ENCODE measurements at regions not wholly inside any gene's neighbourhood (a gene's known extent, or its start where the extent isn't known, plus 50 kb on each side); places are given as distances from the start of the nearest gene placed in this dataset.
"Not testable (repeated sequence)": the region's sequence is repeated elsewhere in the genome, so short reads cannot be mapped to it uniquely, and the experiment has no call there.

DNA sequence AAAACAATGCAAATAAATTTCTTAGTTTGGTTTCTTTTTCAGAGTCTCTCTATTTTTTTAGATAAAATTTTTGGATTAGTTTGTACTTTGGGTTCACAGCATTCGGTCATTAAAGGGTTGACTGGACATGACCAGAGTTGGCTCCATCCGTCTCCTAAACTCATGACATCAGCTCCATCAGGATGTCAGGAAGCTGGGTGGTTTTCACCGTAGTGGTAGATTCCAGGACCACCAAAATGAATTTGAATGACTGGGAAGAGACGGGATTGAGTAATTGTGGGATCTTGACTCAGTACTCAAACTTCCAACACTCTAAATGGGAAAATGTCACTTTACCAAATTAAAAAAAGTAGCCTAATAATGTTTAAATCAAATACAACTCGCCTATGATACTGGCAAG lies 279.2 kb upstream of the DUSP10 start:
- DNase-seq: no peak

DNA sequence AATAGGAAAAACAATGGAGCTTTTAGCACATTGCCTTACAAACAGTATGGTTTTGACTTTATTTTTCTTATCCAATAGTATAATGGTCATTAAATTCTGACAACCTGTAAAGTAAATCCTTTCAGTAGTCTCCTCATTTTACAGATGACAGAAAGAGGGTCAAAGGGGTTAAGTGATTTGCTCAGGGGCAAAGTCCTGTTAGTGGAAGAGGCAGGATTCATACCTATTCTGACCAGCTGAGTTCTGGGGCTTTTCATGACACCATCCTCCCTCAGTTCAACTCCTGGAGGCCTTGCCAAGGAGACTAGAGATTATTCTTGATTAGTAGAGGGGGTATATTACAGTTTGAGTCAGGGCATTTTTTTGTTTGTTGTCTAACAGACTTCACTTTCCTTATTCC lies 278.7 kb upstream of the DUSP10 start:
- no peak for DNase-seq

DNA sequence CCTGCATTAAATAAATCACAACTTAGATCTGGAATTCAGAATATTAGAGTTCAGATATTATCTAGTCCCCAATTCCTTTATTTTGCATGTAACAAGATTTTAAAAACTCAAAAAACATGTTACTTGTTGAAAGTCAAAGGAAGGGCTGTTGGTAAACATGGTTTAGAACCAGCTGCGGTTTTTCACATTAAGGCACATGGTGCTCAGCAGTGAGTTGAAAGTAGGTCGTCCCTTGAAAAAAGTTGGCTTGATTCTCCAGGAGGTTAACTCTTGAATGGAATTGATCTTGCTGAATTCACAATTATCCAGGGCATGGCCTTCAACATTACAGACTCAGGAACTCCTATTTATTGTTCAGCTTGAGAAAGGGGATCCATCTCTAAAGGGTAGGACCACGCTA lies 277.1 kb upstream of the DUSP10 start:
- DNase-seq: no peak

DNA sequence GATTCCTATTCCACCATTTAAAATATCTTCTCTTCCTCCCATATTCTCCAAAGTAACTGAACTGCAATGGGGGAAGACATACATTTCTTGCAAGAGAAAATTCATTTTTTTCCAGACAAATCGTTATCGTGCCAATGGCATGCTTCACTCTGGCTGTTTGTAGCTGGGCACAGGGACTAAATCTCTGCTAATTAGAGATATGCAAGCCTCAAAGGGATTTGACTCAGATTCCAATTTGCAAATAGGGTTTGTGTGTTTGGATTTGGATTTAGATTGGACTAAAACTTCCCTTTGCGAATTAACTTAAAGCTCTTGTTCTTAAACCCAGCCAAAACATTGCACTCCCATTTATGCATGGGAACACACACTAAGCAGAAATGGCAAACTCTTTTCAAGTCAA lies 276.2 kb upstream of the DUSP10 start:
- no peak for DNase-seq

DNA sequence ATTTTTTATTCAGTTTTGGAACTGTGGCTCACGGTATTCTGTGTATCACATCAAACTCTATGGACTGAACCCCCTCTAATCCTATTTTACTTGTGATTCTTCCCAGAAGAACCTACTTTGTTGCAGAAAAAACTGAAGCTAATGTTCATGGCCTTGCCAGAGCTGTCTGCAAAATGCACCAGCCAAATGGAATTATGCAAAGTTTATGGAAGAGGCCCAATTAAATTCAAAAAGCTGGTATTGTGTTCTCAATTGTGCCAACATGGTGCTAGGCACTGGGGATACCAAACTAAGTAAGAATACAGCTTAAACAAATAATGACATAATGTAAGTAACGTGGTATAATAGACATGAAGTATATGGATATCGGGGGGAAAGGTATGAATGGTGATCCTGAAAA lies 273.8 kb upstream of the DUSP10 start:
- no peak for DNase-seq

DNA sequence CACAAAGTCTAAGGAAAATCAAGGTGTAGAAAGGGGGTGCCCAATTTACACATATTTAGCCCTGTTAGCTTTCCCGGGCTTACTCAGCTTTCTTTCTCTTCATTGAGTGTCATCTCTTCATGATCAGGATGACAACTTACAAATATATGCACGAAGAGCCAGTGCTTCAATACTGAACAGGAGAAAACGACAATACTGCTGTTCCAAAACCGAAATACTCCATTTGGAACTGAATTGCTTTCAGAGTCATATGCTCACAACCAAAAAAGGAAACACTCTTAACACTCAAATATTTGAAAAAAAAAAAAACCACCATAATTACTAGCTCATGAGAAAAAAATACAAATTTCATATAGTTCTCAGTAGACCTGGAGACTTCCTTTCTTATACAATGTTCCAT lies 272.1 kb upstream of the DUSP10 start:
- no peak for DNase-seq

DNA sequence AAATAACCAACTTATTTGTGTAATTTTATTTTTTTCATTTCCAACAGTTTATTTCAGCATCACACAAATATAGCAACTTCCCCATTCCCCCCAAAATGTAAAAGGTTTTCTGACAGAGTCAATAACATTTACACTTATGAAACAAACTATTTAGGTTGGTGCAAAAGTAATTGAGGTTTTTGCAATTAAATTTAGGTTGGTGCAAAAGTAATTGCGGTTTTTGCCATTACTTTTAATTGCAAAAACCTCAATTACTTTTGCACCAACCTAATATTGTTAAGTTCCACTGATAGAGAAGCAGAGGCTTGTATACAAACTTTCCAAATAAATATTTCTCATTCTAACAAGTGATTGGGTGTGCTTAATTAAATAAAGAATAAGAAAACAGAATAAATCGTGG lies 270.9 kb upstream of the DUSP10 start:
- DNase-seq: no peak

DNA sequence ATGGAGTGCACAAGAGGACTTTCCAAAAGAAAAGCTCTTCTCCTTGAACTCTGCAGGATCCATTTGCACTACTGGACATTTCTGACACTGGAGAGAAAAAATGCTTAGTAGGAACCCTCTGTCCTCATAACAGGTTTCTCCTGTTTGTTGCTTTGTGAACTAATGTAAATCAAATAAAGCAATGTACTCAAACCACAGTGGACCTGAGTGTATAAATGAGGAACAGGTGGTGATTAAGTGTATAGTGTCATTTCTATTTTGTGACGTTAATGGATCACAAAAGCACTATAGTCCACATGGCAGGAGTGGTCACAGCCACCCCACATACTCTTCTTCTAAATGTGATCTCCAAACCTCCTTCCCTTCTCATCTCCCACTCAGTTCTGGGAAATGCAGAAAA lies 268.4 kb upstream of the DUSP10 start:
- DNase-seq: no peak

DNA sequence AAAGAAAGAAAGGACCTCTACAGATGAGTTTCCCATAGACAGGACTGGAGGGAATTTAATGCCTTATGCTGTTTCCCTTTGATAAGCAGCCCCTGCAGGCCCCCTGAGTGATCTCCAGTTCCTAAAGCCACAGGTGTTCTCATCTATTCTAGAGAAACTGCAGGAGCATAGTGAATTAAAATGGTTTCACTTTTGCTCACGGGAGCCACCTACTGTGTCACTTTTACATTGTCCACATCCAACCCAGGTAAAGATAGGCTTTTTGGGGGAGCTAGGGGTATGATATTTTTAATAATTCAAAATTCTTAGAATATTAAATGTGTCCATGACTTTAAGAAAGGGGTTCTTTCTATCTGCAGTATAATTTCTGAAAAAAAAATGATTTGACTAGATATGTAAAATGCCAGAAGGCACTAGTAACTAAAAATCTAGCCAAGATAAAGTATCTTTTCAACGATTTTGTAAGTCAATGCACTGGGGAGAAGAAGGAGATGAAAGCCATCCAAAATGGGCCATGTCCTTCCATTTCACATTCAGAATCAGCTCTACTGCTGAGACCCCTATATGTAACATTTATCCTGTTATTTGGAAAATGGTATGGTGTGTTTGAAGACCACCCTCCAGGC lies 267.3 kb upstream of the DUSP10 start:
- DNase-seq: no peak

DNA sequence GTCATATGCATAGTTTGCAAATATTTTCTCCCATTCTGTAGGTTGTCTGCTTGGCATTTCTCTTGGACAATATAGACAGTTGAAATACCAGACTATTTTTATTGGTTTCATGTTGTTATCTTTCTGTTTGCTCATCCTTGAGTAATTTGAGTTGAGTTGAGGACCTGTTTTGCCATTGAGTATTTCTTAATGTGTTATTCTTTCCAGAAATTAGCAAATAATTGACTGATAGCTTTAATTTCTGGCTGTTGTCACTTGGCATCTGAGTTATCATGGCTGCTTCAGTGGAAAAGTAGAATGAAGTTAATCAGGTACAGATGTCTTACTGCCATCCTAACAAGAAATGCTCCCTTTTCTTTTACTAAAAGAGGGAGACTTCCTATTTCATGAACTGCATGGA lies 264.8 kb upstream of the DUSP10 start:
- DNase-seq: no peak

DNA sequence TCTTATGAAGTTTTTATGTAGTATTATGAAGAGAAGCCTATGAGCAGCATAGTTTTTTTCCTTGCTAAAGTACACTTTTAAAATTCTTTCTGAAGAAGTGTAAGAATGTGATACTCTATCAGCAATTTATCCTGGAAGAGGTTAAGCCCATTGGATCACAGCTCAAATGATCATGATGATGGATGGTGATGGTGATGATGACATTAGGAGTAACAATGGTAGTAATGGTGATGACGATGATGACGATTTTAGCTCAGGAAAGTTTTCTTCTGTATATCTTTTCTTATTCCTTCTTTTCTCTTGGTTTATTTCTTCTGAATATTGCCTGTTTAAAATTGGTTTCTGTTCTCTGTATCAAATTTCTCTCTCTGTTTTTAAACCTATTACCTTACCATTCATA lies 262.9 kb upstream of the DUSP10 start:
- no peak for DNase-seq

DNA sequence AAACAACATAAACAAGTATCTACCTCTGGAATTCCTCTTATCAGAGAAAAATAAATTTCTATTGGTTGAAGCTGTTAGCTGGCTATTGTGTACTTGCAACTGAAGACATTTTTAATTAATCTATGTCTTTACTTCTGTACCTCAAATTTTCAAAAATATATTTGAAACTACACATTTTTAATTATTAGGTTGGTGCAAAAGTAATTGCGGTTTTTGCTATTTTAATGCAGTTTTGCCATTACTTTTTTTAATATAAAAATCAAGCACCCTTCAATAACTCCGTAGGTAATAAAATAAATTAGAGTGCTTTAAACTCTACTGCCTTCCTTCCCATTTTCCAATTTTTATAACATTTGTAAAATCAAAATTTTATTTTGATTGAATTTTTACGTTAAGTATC lies 262.1 kb upstream of the DUSP10 start:
- no peak for DNase-seq

DNA sequence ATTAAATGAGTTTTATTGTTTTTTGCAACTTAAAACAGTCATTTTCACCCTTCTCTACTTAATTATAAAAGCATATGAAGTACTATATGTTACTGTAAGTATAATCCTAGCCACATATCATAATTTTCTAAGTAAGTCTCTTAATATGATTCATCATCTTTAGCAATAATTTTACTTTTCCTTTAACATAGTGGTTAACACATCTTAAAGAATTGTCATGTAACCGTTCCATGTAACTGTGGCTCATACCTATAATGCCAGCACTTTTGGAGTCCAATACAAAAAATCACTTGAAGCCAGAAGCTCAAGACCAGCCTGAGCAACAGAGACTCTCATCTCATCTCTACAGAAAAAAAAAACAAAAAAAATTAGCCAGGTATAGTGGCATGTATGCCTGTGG lies 260.6 kb upstream of the DUSP10 start:
- no peak for DNase-seq

DNA sequence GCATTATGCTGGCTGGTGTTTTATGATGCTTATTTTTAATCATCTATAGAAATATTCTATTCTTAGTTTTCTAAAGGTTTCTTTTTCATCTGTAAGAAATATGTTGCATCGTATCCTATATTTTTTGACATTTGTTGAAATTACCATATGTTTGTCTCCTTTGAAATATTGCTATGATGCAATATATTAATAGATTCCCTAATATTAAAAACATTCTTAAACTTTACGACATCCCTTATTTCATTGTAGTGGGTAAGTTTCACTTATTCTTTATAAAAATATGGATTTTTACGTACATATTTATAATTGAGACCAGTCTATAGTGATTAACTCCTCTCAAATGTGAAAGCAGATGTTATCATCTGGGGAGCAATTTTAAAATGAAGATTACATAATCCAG lies 258.2 kb upstream of the DUSP10 start:
- no peak for DNase-seq

DNA sequence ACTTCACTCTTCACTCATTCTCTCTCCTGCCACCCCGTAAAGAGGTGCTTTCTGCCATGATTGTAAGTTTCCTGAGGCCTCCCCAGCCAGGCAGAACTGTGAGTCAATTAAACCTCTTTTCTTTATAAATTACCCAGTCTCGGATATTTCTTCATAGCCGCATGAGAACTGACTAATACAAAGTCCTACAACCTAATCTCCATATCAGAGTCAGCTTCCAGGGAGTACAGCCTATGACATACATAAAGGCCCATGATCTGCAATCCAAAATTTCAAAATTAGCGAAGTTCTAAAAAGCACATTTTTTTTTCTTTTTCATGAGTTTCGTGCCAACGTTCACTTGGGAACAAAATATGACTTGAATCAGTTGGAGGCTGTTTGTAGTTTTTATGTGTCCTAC lies 256.9 kb upstream of the DUSP10 start:
- DNase-seq: no peak

DNA sequence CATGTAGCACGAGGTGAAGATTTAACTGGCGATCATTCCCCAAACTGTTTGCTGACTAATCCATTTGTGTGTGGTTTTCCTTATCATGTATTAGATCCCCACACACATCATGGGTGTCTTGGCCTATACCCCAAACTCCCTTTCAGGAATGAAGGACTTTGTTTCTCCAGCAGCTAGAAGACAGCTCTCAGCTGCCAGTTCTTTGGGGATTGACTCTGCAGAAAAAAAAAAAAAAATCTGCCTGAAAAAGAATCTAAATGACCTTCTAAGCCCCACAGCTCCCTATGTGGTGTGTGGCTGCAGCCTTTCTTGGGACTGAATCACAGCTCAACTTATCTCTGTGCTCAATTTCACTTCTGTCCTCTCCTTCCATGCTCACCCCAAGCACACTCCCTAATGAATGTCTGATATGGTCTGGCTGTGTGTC lies 256.3 kb upstream of the DUSP10 start:
- DNase-seq: no peak

DNA sequence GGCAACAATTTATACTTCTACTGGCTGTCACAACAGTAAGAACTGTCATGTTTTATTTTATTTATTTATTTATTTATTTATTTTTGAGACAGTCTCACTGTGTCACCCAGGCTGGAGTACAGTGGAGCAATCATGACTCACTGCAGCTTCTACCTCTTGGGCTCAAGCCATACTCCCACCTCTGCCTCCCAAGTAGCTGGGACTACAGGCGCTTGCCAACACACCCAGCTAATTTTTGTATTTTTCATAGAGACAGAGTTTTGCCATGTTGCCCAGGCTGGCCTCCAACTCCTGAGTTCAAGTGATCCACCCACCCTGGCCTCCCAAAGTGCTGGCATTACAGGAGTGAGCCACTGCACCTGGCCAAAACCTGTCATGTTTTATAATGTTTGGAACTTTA lies 255.1 kb upstream of the DUSP10 start:
- DNase-seq: not testable (repeated sequence)

DNA sequence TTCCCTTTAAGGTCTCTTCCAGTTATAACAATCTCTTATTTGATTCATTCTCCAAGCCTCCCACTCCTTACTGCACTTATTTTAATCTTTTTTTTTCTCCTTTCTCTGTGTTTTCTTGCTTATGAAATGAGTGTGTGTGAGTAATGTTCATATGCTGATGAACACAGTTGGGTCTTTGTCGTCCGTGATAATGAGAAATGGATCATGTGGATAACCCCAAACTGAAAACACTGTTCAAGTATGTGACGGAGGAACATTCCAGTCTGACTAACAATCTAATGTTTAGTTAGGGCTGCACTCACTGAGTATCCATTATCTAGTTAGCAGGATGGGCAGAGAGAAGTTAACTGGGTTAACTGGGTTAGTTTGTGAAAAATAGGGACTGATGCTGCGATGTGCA lies 253.1 kb upstream of the DUSP10 start:
- DNase-seq: no peak

DNA sequence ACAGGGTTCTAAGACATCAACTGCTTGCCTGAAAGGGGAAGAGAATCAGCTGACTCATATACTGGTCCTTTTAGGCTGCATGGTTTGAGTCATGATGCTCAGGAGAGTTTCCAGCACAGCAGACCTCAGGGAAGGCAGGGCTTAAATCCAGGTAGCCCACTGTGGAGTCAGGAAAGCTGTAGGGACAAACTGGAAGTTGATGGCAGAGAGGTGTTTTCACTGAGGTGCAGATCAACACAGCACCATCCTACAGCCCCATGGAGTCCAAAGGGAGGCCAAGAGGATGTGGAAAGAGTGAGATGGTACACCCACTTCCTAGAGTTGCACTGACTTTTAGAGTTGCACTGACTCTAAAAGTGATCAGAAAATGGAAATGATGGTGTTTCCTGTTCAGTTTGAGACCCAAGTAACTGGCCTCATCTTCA lies 252.4 kb upstream of the DUSP10 start:
- DNase-seq: no peak

DNA sequence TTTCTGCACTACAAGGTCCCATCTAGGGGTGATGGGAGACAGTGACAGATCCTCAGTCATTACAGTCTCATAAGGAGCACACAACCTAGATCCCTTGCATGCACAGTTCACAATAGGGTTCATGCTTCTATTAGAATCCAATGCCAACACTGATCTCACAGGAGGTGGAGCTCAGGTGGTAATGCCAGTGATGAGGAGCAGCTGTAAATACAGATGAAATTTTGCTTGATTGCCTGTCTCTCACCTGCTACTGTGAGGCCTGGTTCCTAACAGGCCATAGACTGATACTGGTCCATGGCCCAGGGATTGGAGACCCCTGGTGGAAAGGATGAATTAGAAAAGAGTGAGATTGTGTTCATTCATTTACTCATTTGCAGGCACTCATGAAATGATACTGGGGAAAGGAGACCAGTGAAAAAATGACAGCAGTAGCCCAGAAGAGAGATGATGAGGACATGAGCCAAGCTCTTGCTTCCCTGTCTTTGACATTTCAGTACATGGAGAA lies 251.6 kb upstream of the DUSP10 start:
- DNase-seq: no peak

DNA sequence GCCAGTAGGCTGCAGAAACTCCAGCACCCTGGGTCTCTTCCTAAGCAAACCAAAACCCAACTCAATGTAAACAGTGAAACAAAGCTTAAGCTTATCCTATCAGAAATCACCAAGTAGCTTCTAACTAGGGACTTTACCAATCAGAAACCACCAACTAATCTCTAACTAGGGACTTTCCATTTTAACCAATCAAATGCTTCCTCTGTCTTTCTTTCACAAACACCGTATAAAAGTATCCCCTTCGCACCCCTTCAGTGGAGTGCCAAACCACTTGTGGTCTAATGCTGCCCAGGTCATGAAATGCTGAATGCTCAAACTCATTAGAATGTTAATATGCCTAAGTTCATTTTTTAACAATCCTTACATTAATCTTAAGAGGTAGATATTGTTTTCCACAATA lies 250.5 kb upstream of the DUSP10 start:
- no peak for DNase-seq

DNA sequence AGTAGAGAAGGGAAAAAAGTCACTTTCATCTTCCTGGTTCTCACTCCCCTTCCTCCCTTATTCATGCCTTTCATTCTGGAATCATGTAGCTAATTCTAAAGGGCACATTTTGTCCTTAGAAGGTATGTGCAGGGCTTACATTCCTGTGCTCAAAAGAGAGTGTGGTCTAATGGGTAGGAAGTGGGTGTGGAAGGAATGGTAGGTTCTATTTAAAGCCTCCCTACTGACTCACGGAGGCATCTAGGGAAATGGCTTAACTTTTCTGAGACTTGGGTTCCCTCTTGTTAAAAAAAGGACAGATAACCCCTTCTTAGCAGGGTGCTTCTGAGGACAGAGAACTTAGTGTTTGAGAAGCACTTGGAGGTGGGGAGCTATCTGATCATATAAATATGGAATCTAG lies 249.3 kb upstream of the DUSP10 start:
- no peak for DNase-seq

DNA sequence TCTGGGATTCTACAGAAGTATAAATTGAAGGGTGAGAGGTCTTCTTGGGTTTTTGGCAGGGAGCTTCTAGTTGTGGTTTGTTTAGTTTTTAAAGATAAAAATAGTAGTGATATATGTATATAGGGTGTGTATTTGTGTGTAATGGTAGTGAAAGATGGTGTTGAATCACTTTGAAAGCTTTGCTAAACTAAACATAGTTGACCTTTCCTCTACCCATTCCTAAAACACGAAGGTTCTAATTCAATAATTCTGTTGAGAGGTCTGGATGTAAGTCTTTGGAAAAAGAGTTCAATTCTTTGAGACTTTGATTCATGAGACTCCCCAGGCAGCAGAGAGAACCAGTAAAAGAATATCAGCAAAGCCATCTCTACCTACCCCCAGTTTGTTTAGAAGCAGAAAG lies 247.9 kb upstream of the DUSP10 start:
- DNase-seq: no peak

DNA sequence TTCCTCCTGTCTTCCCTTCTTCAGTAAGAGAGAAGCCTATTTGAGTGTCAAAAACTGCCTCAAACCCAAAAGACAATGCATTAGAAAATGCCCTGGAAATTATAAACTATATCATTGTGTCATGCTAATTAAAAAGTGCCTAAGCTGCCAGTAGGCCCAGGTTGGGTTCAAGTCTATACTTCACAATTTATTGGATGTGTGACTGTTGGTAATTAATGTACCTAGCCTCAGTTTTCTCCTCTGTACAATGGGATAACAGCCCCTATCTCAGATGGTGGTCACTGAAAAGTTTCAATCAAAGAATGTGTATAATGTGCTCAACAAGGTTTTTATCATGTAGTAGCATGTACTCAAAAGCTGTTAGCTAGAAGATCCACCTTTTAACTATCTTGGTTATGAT lies 246.9 kb upstream of the DUSP10 start:
- no peak for DNase-seq

DNA sequence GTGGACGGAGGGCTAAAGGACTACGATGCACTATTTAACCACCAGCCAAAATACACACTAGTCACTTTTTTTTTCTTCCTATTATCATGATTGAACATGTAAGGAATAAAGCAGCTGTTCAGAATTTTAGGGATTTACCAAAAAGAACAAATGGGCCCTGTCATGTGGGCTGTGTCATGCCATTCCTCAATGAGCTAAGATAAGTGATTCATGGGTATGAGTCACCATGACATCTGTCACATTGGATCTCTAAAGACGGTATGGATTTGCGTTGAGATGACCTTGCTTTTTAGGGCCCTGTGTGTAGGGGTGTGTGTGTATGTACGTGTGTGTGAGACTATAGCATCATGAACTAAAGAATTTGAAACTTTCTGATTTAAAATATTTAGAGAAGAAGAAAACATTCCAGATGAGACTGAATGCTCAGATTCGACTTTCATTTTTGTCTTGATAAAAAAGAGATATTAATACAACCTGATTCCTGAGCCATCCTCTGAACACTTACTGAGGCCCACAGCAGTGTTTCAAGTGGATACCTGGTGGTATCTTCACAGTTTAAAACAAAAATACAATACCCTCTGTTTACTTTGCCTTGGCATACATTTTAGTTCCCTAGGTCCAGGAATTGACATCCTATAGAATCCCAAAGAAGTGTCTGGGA lies 246.1 kb upstream of the DUSP10 start:
- DNase-seq: no peak
